ENCODE measurements at regions not wholly inside any gene's neighbourhood (a gene's known extent, or its start where the extent isn't known, plus 50 kb on each side); places are given as distances from the start of the nearest gene placed in this dataset.

DNA sequence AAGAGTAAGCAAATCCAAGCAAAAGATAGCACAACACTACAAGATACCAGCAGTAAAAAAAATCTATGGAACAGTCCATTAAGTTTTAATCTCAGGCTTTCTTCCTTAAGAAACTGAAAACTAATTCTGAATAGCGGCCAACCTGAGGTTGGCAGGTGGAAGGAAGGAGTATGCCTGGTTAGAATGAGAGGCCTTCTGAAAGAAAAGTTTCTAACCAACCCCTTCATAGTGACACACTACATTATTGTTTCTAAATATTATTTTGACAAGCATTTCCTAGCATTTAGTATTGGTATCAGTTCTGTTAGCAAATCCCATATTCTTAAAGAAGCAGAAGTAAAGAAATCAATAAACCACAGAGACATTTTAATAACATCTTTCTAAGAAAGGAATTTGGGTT, 205.7 kb upstream of the PTBP2 start:
- H3K4me3 ChIP-seq (ENCODE audit: low read length, poor library complexity, severe bottlenecking), result no peak overlapping the region
- no peak overlapping the region for H3K9ac ChIP-seq (ENCODE audit: low read depth, low read length, poor library complexity, severe bottlenecking)
- H3K4me2 ChIP-seq (ENCODE audit: low read depth, low read length, poor library complexity, severe bottlenecking), result no peak overlapping the region
- no peaks in the 10 kb centered on the region for H3F3A ChIP-seq (ENCODE audit: low read depth)
- H3K36me3 ChIP-seq (ENCODE audit: insufficient read depth, low read length), result no peaks in the 10 kb centered on the region
- H3K9me3 ChIP-seq (ENCODE audit: insufficient read depth, low read depth, low read length), result no peaks in the 10 kb centered on the region
- no peaks in the 10 kb centered on the region for H3K79me2 ChIP-seq (ENCODE audit: insufficient read depth, low read length)
- H2AFZ ChIP-seq (ENCODE audit: low read length), result no peak overlapping the region
- H4K20me1 ChIP-seq (ENCODE audit: insufficient read depth, low read length, poor library complexity, severe bottlenecking), result no peaks in the 10 kb centered on the region
- TF ChIP-seq CTCF (conservative IDR thresholded peaks at IDR 0.05; ENCODE audit: low read length), result no peak
- TF ChIP-seq EZH2phosphoT487 (IDR thresholded peaks at IDR 0.05; ENCODE audit: borderline replicate concordance), result no peak
- no peaks in the 10 kb centered on the region; the same call in 1 of the 2 replicates for H3K9me2 ChIP-seq (replicated peaks; ENCODE audit: low read depth, low read length)
- H3K4me1 ChIP-seq (ENCODE audit: insufficient read depth, low read length, poor library complexity, severe bottlenecking), result no peaks in the 10 kb centered on the region
- no peaks in the 10 kb centered on the region for H3K27me3 ChIP-seq (ENCODE audit: insufficient read depth, low read length, poor library complexity, severe bottlenecking)

- H3K36me3 ChIP-seq (ENCODE audit: insufficient read depth, low read length), result no peaks in the 10 kb centered on the region
- H3K9me2 ChIP-seq (replicated peaks; ENCODE audit: low read depth, low read length), result no peaks in the 10 kb centered on the region; the same call in 1 of the 2 replicates
- no peak overlapping the region for H2AFZ ChIP-seq (ENCODE audit: low read length)
- no peaks in the 10 kb centered on the region for H4K20me1 ChIP-seq (ENCODE audit: insufficient read depth, low read length, poor library complexity, severe bottlenecking)
- no peaks in the 10 kb centered on the region for H3F3A ChIP-seq (ENCODE audit: low read depth)
- no peak overlapping the region for H3K4me3 ChIP-seq (ENCODE audit: low read length, poor library complexity, severe bottlenecking)
- TF ChIP-seq CTCF (conservative IDR thresholded peaks at IDR 0.05; ENCODE audit: low read length) (no peak), EZH2phosphoT487 (IDR thresholded peaks at IDR 0.05; ENCODE audit: borderline replicate concordance) (no peak)
- H3K4me1 ChIP-seq (ENCODE audit: insufficient read depth, low read length, poor library complexity, severe bottlenecking), result no peaks in the 10 kb centered on the region
- no peaks in the 10 kb centered on the region for H3K79me2 ChIP-seq (ENCODE audit: insufficient read depth, low read length)
- H3K9me3 ChIP-seq (ENCODE audit: insufficient read depth, low read depth, low read length), result no peaks in the 10 kb centered on the region
- no peak overlapping the region for H3K4me2 ChIP-seq (ENCODE audit: low read depth, low read length, poor library complexity, severe bottlenecking)
- H3K27me3 ChIP-seq (ENCODE audit: insufficient read depth, low read length, poor library complexity, severe bottlenecking), result no peaks in the 10 kb centered on the region
- H3K9ac ChIP-seq (ENCODE audit: low read depth, low read length, poor library complexity, severe bottlenecking), result no peak overlapping the region
Measured at GRCh38 chr1:96519851-96520578, 201.6 kb upstream of the PTBP2 start.

DNA sequence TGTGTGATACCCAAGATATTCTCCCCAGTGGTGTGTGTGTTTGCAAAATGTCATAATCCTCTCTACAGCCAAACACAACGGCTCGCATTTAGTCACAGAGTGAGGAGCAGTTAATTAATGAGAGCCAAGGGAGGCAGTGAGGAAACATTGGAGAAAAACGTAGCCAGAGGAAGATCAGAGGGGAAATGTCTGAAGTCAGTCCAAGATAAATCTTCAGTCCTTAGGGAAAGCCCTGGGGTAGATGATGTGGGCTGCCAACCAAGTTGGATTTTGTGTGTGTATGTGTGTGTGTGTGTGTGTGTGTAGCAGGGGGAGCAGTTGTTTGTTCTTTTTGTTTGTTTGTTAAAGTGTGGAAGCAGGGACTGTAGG, 201.0 kb upstream of the PTBP2 start:
- no peak overlapping the region for H3K4me3 ChIP-seq (ENCODE audit: low read length, poor library complexity, severe bottlenecking)
- no peaks in the 10 kb centered on the region for H3K4me1 ChIP-seq (ENCODE audit: insufficient read depth, low read length, poor library complexity, severe bottlenecking)
- no peaks in the 10 kb centered on the region for H3K79me2 ChIP-seq (ENCODE audit: insufficient read depth, low read length)
- H3K27me3 ChIP-seq (ENCODE audit: insufficient read depth, low read length, poor library complexity, severe bottlenecking), result no peaks in the 10 kb centered on the region
- no peaks in the 10 kb centered on the region; the same call in 1 of the 2 replicates for H3K9me2 ChIP-seq (replicated peaks; ENCODE audit: low read depth, low read length)
- H3K4me2 ChIP-seq (ENCODE audit: low read depth, low read length, poor library complexity, severe bottlenecking), result no peak overlapping the region
- TF ChIP-seq EZH2phosphoT487 (IDR thresholded peaks at IDR 0.05; ENCODE audit: borderline replicate concordance), result no peak
- TF ChIP-seq CTCF (conservative IDR thresholded peaks at IDR 0.05; ENCODE audit: low read length), result no peak
- H3F3A ChIP-seq (ENCODE audit: low read depth), result no peaks in the 10 kb centered on the region
- H2AFZ ChIP-seq (ENCODE audit: low read length), result no peak overlapping the region
- no peaks in the 10 kb centered on the region for H3K9me3 ChIP-seq (ENCODE audit: insufficient read depth, low read depth, low read length)
- H4K20me1 ChIP-seq (ENCODE audit: insufficient read depth, low read length, poor library complexity, severe bottlenecking), result no peaks in the 10 kb centered on the region
- no peak overlapping the region for H3K9ac ChIP-seq (ENCODE audit: low read depth, low read length, poor library complexity, severe bottlenecking)
- no peaks in the 10 kb centered on the region for H3K36me3 ChIP-seq (ENCODE audit: insufficient read depth, low read length)
